ENCODE measurements at regions not wholly inside any gene's neighbourhood (a gene's known extent, or its start where the extent isn't known, plus 50 kb on each side); places are given as distances from the start of the nearest gene placed in this dataset.
"Not testable (repeated sequence)": the region's sequence is repeated elsewhere in the genome, so short reads cannot be mapped to it uniquely, and the experiment has no call there.

GRCh38 chr4:163693211-163693610, 198.7 kb downstream of the TMA16 start:
- DNase-seq = no peak

- DNase-seq = no peak
Measured at GRCh38 chr4:163693776-163694175, 199.3 kb downstream of the TMA16 start.

- no peak for DNase-seq
Measured at GRCh38 chr4:163694385-163694784, 199.9 kb downstream of the TMA16 start.

GRCh38 chr4:163697121-163697520, 202.6 kb downstream of the TMA16 start:
- no peak for DNase-seq

GRCh38 chr4:163700383-163700782, 205.9 kb downstream of the TMA16 start:
- DNase-seq = not testable (repeated sequence)

- DNase-seq = no peak
Measured at GRCh38 chr4:163701916-163702315, 207.4 kb downstream of the TMA16 start.

GRCh38 chr4:163702736-163703135, 208.2 kb downstream of the TMA16 start:
- no peak for DNase-seq

GRCh38 chr4:163703251-163703650, 208.8 kb downstream of the TMA16 start:
- no peak for DNase-seq

GRCh38 chr4:163707873-163708272, 213.4 kb downstream of the TMA16 start:
- DNase-seq = no peak

- no peak for DNase-seq
Measured at GRCh38 chr4:163709601-163710000, 215.1 kb downstream of the TMA16 start.

GRCh38 chr4:163710158-163710557, 215.7 kb downstream of the TMA16 start:
- no peak for DNase-seq

- DNase-seq = not testable (repeated sequence)
Measured at GRCh38 chr4:163724495-163724894, 230.0 kb downstream of the TMA16 start.

GRCh38 chr4:163726641-163727040, 232.2 kb downstream of the TMA16 start:
- DNase-seq = no peak

- no peak for DNase-seq
Measured at GRCh38 chr4:163731071-163731470, 236.6 kb downstream of the TMA16 start.

GRCh38 chr4:163732473-163732872, 238.0 kb downstream of the TMA16 start:
- DNase-seq = no peak

GRCh38 chr4:163736876-163737275, 242.4 kb downstream of the TMA16 start:
- no peak for DNase-seq

- DNase-seq = not testable (repeated sequence)
Measured at GRCh38 chr4:163737846-163738245, 243.4 kb downstream of the TMA16 start.

GRCh38 chr4:163738521-163738920, 244.0 kb downstream of the TMA16 start:
- DNase-seq = no peak

GRCh38 chr4:163744861-163745260, 250.4 kb downstream of the TMA16 start:
- DNase-seq = no peak

GRCh38 chr4:163747293-163747692, 252.8 kb downstream of the TMA16 start:
- no peak for DNase-seq

- DNase-seq = no peak
Measured at GRCh38 chr4:163747886-163748285, 253.4 kb downstream of the TMA16 start.

- DNase-seq = no peak
Measured at GRCh38 chr4:163748449-163748848, 254.0 kb downstream of the TMA16 start.

- no peak for DNase-seq
Measured at GRCh38 chr4:163755013-163755412, 260.5 kb downstream of the TMA16 start.

GRCh38 chr4:163757219-163757618, 262.7 kb downstream of the TMA16 start:
- DNase-seq = no peak

- no peak for DNase-seq
Measured at GRCh38 chr4:163758032-163758431, 263.5 kb downstream of the TMA16 start.
